GM12878 (cell line): ENCODE measurements at regions not wholly inside any gene's neighbourhood (a gene's known extent, or its start where the extent isn't known, plus 50 kb on each side); places are given as distances from the start of the nearest gene placed in this dataset.

Source experiments
- ASH2L ChIP-seq: fragments of 300-600, 200-600 bp; sonication (generic); IDR thresholded peaks from 2 replicates; pipeline ENCODE4 v1.6.1; 2017; ENCODE audit warnings: low read depth, mild to moderate bottlenecking, borderline replicate concordance
- CUX1 ChIP-seq: IDR thresholded peaks from 2 replicates; pipeline ENCODE4 v1.6.1; 2012; ENCODE audit warnings: improper control_type of control experiment, low read depth, low read length; ENCODE audit not compliant: insufficient replicate concordance
- FOS ChIP-seq: IDR thresholded peaks from 3 replicates; pipeline ENCODE4 v1.6.1; 2011; ENCODE audit warnings: borderline replicate concordance; ENCODE audit not compliant: insufficient read length; ENCODE audit errors: extremely low read depth
- GABPA ChIP-seq: IDR thresholded peaks from 2 replicates; pipeline ENCODE4 v1.6.1; 2014; ENCODE audit warnings: antibody characterized with exemption, low read depth, mild to moderate bottlenecking, inconsistent platforms
- MYC ChIP-seq: IDR thresholded peaks from 2 replicates; pipeline ENCODE4 v1.6.1; 2011; ENCODE audit warnings: mild to moderate bottlenecking, low read length, moderate library complexity, inconsistent platforms; ENCODE audit not compliant: insufficient read depth, insufficient replicate concordance, insufficient read length, severe bottlenecking
- PML ChIP-seq: IDR thresholded peaks from 2 replicates; pipeline ENCODE4 v1.6.1; 2012; ENCODE audit warnings: low read length, inconsistent platforms
- POLR2AphosphoS5 ChIP-seq: IDR thresholded peaks from 2 replicates; pipeline ENCODE4 v1.6.1; 2011; ENCODE audit warnings: mild to moderate bottlenecking, low read length, inconsistent platforms
- RB1 ChIP-seq: fragments of 450-650 bp; formaldehyde crosslinking; IDR thresholded peaks from 2 replicates; pipeline ENCODE4 v1.6.1; 2017; ENCODE audit warnings: mild to moderate bottlenecking, borderline replicate concordance
- RCOR1 ChIP-seq: conservative IDR thresholded peaks from 2 replicates; pipeline ENCODE4 v1.6.1; 2012; ENCODE audit warnings: low read depth, low read length, improper control_type of control experiment
- SREBF2 ChIP-seq: IDR thresholded peaks from 2 replicates; pipeline ENCODE4 v1.6.1; 2012; ENCODE audit warnings: mild to moderate bottlenecking, low read length
- ZBTB33 ChIP-seq: fragments of 450-650 bp; IDR thresholded peaks from 2 replicates; pipeline ENCODE4 v1.6.1; 2017; ENCODE audit warnings: mild to moderate bottlenecking
- ZBTB40 ChIP-seq: fragments of 450-650 bp; IDR thresholded peaks from 2 replicates; pipeline ENCODE4 v1.6.1; 2016; ENCODE audit warnings: mild to moderate bottlenecking, moderate library complexity, borderline replicate concordance
- ZNF24 ChIP-seq: fragments of 450-650 bp; IDR thresholded peaks from 2 replicates; pipeline ENCODE4 v1.6.1; 2017; ENCODE audit warnings: antibody characterized with exemption, mild to moderate bottlenecking
- ZNF687 ChIP-seq: fragments of 450-650 bp; IDR thresholded peaks from 2 replicates; pipeline ENCODE4 v1.6.1; 2017; ENCODE audit warnings: mild to moderate bottlenecking, moderate library complexity

- TF ChIP-seq ZBTB40 (no peak), MYC (no peak), POLR2AphosphoS5 (no peak), ZNF687 (no peak), ASH2L (no peak), GABPA (no peak), ZBTB33 (no peak), RB1 (no peak), ZNF24 (no peak), FOS (no peak), PML (no peak), RCOR1 (no peak), SREBF2 (no peak), CUX1 (no peak)
Observed at GRCh38 chr16:72590151-72590937, 418.4 kb upstream of the PMFBP1 start (continued).
